Gastrocnemius medialis (tissue), 4 donors: ENCODE measurements at regions not wholly inside any gene's neighbourhood (a gene's known extent, or its start where the extent isn't known, plus 50 kb on each side); places are given as distances from the start of the nearest gene placed in this dataset.

ENCODE experiments used
- ATAC-seq, 2 donors: fragments of 150-250 bp; one replicate each; pipeline ENCODE4 v1.9.1; 2016
- DNase-seq, 2 donors: peaks; one replicate each; pipeline ENCODE4 v3.0.0-alpha.2; 2019
- H3K27ac ChIP-seq, 4 donors: fragments of 200-600 bp; sonication (generic); 1 replicate in 1 of 4; 2 replicates in 3 of 4; pipeline ENCODE4 v1.5.1; 2016 to 2018; ENCODE audit warnings: mild to moderate bottlenecking in 2 of 4, moderate library complexity in 1 of 4
- H3K27me3 ChIP-seq, 3 donors: fragments of 200-600 bp; sonication (generic) in 2 of 3; 1 replicate in 1 of 3; 2 replicates in 2 of 3; pipeline versions ENCODE4 v1.5.1 to v1.6.0; 2016 to 2019; ENCODE audit warnings: mild to moderate bottlenecking in 1 of 3, moderate library complexity in 1 of 3
- H3K36me3 ChIP-seq, 2 donors: fragments of 200-600 bp; sonication (generic) in 1 of 2; one replicate each; pipeline ENCODE4 v1.5.1; 2017 to 2018
- H3K4me1 ChIP-seq, 2 donors: fragments of 200-600 bp; sonication (generic) in 1 of 2; one replicate each; pipeline ENCODE4 v1.5.1; 2016 to 2017; ENCODE audit warnings: mild to moderate bottlenecking in 2 of 2
- H3K4me3 ChIP-seq, 4 donors: fragments of 200-600 bp; sonication (generic) in 3 of 4; 1 replicate in 1 of 4; 2 replicates in 3 of 4; pipeline ENCODE4 v1.5.1; 2016 to 2019; ENCODE audit warnings: mild to moderate bottlenecking in 2 of 4
- H3K9me3 ChIP-seq, 3 donors: fragments of 200-600 bp; sonication (generic) in 2 of 3; 1 replicate in 1 of 3; 2 replicates in 2 of 3; pipeline ENCODE4 v1.5.1; 2016 to 2019
- POLR2A ChIP-seq, 2 donors: fragments of 450-650 bp; IDR thresholded peaks; one replicate each; pipeline ENCODE4 v1.6.1; 2017; ENCODE audit warnings: antibody characterized with exemption in 2 of 2, mild to moderate bottlenecking in 2 of 2, moderate library complexity in 2 of 2
- in situ Hi-C, 4 donors: fragments of 200-750 bp; cut with MboI; loops; one replicate each; pipeline versions ENCODE4 v1.15.0 to v1.8.0; 2017; ENCODE audit warnings: low sequenced_read_pairs in 4 of 4
- intact Hi-C: fragments of 100-400 bp; cut with DNase I; formaldehyde crosslinking; loops from one replicate; pipeline ENCODE4 v1.15.1; 2023; ENCODE audit warnings: low total_unique reads
- TF ChIP-seq, protein P1 (sequence below), 5 experiments: fragments of 450-650 bp in 3 of 5; fragments of 200-600 bp in 2 of 5; sonication (generic) in 2 of 5; IDR thresholded peaks in 4 of 5; conservative IDR thresholded peaks in 1 of 5; 1 replicate in 4 of 5; 2 replicates in 1 of 5; pipeline ENCODE4 v1.5.1; 2016 to 2019; ENCODE audit warnings: antibody characterized with exemption in 5 of 5, mild to moderate bottlenecking in 3 of 5, moderate library complexity in 3 of 5

DNA sequence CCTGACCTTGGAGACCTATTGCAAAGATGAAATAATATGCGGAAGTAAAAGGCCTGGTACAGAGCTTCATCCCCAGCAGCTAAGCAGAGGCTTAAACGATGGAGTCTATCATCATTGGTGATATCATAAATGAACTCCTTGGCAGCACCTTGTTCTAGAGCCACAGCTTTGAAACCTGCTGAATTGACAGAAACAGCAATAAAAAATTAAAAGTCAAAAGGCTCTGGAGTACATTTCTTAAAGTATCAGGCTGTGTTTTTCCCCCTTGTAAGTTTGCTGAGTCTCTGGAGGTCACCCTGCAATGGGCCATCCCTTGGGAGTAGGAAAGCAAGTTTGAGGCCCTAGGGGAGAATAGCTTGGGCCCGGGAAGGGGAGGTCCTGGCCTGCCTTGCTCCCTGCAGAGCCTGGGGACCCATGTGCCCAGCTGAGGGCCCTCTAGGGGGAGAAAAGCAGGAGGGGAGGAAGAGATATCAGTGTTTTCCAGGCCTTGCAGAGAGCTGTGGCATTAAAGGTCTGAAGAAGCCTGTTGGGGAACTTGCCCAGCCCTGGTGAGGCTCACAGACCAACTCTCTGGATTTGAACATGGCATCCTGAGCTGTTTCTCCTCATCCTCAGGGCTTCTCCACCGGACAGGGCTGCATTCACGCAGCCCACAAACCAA is 416.1 kb downstream of the ZNF536 start:
- in situ Hi-C loops: loop anchor here in 2 of 4 donors (25.0 kb wide), 1 partner anchor 1424 kb away; no protein-coding TSS in a partner anchor
- intact Hi-C loops: no loop called here
- H3K27me3 ChIP-seq: no peaks in the 10 kb centered on the region
- no peaks in the 10 kb centered on the region for H3K9me3 ChIP-seq
- DNase-seq (no peak), ATAC-seq (no peak)
- TF ChIP-seq, protein P1, sequence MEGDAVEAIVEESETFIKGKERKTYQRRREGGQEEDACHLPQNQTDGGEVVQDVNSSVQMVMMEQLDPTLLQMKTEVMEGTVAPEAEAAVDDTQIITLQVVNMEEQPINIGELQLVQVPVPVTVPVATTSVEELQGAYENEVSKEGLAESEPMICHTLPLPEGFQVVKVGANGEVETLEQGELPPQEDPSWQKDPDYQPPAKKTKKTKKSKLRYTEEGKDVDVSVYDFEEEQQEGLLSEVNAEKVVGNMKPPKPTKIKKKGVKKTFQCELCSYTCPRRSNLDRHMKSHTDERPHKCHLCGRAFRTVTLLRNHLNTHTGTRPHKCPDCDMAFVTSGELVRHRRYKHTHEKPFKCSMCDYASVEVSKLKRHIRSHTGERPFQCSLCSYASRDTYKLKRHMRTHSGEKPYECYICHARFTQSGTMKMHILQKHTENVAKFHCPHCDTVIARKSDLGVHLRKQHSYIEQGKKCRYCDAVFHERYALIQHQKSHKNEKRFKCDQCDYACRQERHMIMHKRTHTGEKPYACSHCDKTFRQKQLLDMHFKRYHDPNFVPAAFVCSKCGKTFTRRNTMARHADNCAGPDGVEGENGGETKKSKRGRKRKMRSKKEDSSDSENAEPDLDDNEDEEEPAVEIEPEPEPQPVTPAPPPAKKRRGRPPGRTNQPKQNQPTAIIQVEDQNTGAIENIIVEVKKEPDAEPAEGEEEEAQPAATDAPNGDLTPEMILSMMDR (IDR thresholded peaks at IDR 0.05 in 4 of 5, conservative IDR thresholded peaks at IDR 0.05 in 1 of 5): no peak
- no peak for TF ChIP-seq POLR2A (IDR thresholded peaks at IDR 0.05)
- H3K4me3 ChIP-seq: no peak overlapping the region
- no peaks in the 10 kb centered on the region for H3K36me3 ChIP-seq
- no peak overlapping the region for H3K27ac ChIP-seq
- H3K4me1 ChIP-seq: no peaks in the 10 kb centered on the region

- in situ Hi-C loops (loop anchor here in 2 of 4 donors (25.0 kb wide), 1 partner anchor 1427 kb away; no protein-coding TSS in a partner anchor), intact Hi-C loops (no loop called here)
- ATAC-seq (no peak), DNase-seq (no peak)
- H3K4me1 ChIP-seq: no peaks in the 10 kb centered on the region
- H3K9me3 ChIP-seq: no peaks in the 10 kb centered on the region
- H3K27me3 ChIP-seq: no peaks in the 10 kb centered on the region
- no peak overlapping the region for H3K4me3 ChIP-seq
- H3K36me3 ChIP-seq: no peaks in the 10 kb centered on the region
- H3K27ac ChIP-seq: no peak overlapping the region
- TF ChIP-seq, protein P1 (IDR thresholded peaks at IDR 0.05 in 4 of 5, conservative IDR thresholded peaks at IDR 0.05 in 1 of 5): no peak
- no peak for TF ChIP-seq POLR2A (IDR thresholded peaks at IDR 0.05)
Observed at GRCh38 chr19:30785458-30786137, 413.4 kb downstream of the ZNF536 start.

DNA sequence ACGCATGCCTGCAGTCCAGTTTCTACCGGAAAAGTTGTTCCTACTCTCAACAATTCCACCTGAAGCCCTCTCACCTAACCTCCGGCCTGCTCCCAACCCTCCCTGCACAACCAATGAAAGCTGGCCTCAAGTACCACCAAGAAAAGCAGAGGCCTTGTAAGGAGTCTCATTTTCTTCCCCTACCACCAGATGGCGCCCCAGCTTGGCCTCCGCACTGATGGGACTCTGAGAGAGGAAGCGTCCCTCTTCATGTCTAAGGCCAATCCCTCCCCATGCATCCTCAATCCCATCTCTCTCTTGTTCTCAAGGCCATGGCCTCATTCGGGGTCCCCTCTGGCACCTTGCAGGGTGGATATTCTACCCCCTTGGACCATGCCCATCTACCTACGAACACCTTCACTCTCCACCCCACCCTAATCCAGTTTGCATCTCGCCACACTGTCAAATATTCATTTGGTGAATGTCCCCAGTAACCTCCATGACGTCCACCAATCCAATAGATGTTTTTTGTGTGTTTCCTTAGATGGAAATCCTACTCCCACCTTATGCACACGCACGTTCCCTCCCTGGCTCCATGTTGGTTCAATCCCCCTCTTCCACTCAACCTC is 412.8 kb downstream of the ZNF536 start:
- Histone ChIP-seq H3K4me1 (no peaks in the 10 kb centered on the region), H3K27ac (no peak overlapping the region), H3K27me3 (no peaks in the 10 kb centered on the region), H3K9me3 (no peaks in the 10 kb centered on the region), H3K4me3 (no peak overlapping the region), H3K36me3 (no peaks in the 10 kb centered on the region)
- TF ChIP-seq POLR2A (IDR thresholded peaks at IDR 0.05): no peak
- TF ChIP-seq, protein P1 (IDR thresholded peaks at IDR 0.05 in 4 of 5, conservative IDR thresholded peaks at IDR 0.05 in 1 of 5): peak; percentile 38 to 60 (median 39)
- DNase-seq: peak; percentile 14 to 25
- in situ Hi-C loops (loop anchor here in 2 of 4 donors (25.0 kb wide), 1 partner anchor 1427 kb away; no protein-coding TSS in a partner anchor), intact Hi-C loops (no loop called here)
- ATAC-seq: no peak

DNA sequence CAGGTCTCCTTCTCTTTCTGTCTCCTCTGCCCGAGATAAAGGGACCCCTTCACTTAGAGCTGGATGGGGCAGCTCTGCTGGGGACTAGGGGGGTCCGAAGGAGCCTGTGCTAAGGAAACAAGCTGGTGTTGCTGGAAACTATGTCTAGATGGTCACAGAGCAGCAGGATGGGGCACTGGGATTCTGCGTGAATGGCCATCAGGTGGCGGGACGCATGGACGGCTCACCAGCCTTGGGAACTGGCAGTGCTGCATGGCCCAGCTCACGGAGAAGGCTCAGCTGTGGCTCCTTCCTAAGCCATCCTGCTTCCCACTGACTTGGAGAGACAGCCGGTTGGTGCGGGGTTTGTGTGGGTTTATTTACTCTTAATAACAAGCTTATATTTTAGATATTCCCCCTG is 411.8 kb downstream of the ZNF536 start:
- Histone ChIP-seq H3K4me1 (no peaks in the 10 kb centered on the region), H3K36me3 (no peaks in the 10 kb centered on the region), H3K27me3 (no peaks in the 10 kb centered on the region), H3K4me3 (no peak overlapping the region), H3K9me3 (no peaks in the 10 kb centered on the region), H3K27ac (no peak overlapping the region)
- TF ChIP-seq POLR2A (IDR thresholded peaks at IDR 0.05): no peak
- TF ChIP-seq, protein P1 (IDR thresholded peaks at IDR 0.05 in 4 of 5, conservative IDR thresholded peaks at IDR 0.05 in 1 of 5): no peak
- in situ Hi-C loops (loop anchor here in 2 of 4 donors (25.0 kb wide), 1 partner anchor 1428 kb away; no protein-coding TSS in a partner anchor), intact Hi-C loops (no loop called here)
- DNase-seq (no peak), ATAC-seq (no peak)
